Mammary epithelial cell (primary cell): ENCODE measurements at regions not wholly inside any gene's neighbourhood (a gene's known extent, or its start where the extent isn't known, plus 50 kb on each side); places are given as distances from the start of the nearest gene placed in this dataset.

Source experiments
- CTCF ChIP-seq, 2 donors: IDR thresholded peaks in 1 of 2; conservative IDR thresholded peaks in 1 of 2; 2 replicates each; pipeline ENCODE4 v1.5.1; 2011 to 2012; ENCODE audit warnings: inconsistent platforms in 2 of 2, low read length in 2 of 2, mild to moderate bottlenecking in 2 of 2, control low read depth in 1 of 2, low read depth in 1 of 2; ENCODE audit not compliant: insufficient read depth in 1 of 2; ENCODE audit errors: extremely low read depth in 1 of 2
- EZH2 ChIP-seq: IDR thresholded peaks from 2 replicates; pipeline ENCODE4 v1.6.1; 2012; ENCODE audit warnings: low read length, inconsistent platforms, borderline replicate concordance

DNA sequence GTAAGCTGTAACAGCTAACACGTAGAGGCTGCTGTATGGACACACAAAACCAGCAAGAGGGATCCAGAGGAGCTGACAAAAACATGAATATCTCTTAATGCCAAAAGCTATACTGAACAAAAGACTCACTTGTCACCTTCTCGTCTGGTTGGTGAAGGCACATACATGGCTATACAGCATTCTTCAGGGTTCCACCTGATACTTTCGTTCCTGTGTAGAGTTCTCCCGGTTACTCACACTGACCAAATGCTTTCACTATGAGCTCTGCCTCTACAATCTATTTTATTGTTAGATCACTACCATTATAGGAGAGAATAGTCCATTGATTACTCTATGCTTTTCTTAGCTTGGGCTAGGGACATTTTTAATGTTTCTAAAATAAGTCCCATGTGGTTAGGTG is 193.1 kb downstream of the HNMT start:
- no peak for TF ChIP-seq CTCF (conservative IDR thresholded peaks at IDR 0.05 in 1 of 2, IDR thresholded peaks at IDR 0.05 in 1 of 2; ENCODE audit: extremely low read depth in 1 of 2, insufficient read depth in 1 of 2, low read depth in 1 of 2, low read length in 2 of 2)
- TF ChIP-seq EZH2 = no peak
